ENCODE measurements at regions not wholly inside any gene's neighbourhood (a gene's known extent, or its start where the extent isn't known, plus 50 kb on each side); places are given as distances from the start of the nearest gene placed in this dataset.
A peak's percentile ranks its signal among the peaks of the same experiment; 100 is the strongest.
"Not testable (repeated sequence)": the region's sequence is repeated elsewhere in the genome, so short reads cannot be mapped to it uniquely, and the experiment has no call there.

DNA sequence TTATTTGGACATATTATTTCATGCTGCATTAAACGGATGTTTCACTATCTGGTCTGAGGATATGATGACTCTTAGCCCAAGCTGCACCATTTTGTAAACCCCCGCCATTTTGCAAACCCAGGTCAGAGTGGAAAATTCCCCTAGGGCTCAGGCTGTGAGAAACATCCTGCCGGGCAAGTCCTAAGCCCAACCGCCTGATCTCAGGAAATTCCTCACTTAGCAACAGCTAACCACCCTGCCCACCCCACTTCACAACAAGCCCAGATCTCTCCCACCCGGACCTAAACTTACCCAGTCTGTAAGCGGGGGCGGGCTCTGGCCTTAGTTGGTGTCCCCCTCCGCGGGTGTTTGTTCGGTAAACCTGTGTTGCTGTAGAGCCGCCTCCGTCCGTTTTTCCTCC, 2747.1 kb downstream of the PCDH7 start:
- DNase-seq (ENCODE audit: low spot score): no peak

DNA sequence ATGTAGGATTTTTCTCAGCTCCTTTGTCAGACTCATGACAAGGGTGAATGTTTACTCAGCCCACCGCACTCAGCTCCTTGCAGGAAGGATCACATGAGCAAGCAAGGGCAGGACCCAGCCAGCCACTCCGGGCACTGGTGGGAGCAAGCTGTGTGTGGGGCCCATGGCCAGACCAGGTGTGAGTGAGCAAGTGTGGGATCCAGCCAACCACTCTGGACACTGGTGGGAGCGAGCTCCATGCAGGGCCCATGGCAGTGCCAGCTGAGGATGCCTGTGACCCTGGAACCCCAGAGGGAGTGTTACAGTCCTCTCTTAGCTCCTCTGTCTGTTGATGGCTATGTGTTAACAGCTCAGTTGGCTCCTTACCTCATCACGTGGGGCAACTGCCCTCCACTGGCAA, 2750.6 kb downstream of the PCDH7 start:
- DNase-seq (ENCODE audit: low spot score): no peak

DNA sequence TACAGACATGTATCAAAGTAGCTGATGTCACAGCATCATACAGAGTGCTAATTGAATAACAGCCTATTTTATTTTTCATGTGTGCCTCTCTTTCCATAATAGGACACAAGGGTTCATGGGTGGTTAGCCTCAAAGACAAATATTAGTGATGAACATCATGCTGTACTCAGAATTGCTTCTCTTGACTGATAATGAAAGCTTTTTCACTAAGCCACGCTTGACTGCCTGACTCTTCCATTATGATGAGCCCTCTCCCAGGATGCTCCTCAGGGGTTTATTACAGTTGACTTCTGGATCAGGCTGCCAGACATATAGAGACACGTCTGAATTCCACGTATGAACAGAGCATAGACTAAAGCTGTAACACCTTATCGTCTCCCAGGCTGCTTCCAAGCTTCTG, 2757.5 kb downstream of the PCDH7 start:
- DNase-seq (ENCODE audit: low spot score): no peak

DNA sequence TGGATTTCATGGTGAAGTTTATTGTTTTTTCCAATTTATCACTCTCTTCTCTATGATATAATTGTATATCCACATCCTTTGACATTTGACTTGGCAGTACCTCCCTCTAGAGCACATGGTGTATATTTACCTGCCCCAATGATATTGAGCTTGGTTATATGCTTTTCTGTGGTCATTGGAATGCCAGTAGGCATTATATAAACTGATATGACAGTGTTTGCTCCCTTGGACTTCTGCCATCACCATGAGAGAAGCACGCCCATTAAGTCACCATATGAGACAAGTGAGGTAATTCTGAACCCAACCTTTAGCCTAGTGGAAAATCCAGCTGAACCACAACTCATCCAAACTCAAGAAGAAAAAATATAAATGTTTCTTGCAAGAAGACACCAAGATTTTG, 2761.5 kb downstream of the ARAP2 start:
- DNase-seq (ENCODE audit: low spot score): no peak

DNA sequence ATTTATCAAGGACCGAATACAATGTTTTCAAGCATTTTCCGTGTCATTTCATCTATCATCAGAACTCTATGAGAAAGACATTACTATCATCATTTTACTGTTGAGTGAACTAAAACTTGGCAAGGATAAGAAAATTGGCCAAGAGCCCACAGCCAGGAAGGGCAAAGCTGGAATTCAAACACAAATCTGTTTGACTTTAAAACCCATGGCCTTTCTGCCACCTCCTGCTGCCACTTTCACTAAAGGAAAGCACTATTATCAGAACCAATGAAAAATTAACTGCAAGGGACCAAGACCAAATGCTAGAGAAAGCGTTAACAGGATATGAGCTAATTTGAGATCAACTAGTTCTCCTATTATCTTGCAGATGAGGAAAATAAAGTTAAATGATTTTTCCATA, 2759.2 kb downstream of the ARAP2 start:
- no peak for DNase-seq (ENCODE audit: low spot score)

DNA sequence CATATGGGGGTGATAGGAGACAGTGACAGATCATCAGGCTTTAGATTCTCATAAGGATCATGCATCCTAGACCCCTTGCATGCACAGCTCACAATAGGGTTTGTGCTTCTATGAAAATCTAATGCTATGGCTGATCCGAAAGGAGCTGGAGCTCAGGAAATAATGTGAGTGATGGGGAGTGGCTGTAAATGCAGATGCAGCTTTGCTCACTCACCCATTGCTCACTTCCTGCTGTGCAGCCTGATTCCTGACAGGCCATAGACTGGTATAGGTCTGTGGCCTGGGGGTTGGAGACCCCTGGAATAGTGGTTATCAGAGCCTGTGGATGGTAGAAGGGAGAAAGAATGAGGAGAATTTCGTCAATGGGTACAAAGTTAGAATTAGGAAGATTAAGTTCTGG, 2751.1 kb downstream of the ARAP2 start:
- no peak for DNase-seq (ENCODE audit: low spot score)

DNA sequence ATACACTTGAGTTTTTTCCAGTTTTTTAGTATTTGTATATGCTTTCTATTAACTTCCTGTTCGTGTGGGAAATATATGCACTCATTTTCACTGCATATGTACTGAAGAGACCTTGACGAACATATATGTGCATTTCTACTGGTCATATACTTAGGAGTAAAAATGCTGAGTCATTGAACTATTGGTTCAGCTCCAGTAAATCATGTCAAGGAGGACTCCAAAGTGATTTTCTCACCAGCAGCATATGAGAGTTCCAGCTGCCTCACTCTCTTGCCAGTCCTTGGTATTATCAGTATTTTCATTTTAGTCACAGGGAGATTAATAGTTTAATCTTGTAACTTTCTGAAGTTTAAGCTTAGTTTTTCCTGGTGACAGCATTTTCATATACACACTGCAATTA, 2750.2 kb downstream of the ARAP2 start:
- DNase-seq (ENCODE audit: low spot score): no peak

DNA sequence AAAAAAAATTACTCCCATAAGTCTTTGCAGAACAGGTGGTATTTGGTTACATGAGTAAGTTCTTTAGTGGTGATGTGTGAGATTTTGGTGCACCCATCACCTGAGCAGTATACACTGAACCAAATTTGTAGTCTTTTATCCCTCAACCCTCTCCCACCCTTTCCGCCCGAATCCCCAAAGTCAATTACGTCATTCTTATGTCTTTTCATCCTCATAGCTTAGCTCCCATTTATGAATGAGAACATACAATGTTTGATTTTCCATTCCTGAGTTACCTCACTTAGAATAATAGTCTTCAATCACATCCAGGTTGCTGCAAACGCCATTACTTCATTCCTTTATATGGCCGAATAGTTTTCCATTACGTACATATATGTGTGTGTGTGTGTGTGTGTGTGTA, 2742.7 kb downstream of the ARAP2 start:
- not testable (repeated sequence) for DNase-seq (ENCODE audit: low spot score)

DNA sequence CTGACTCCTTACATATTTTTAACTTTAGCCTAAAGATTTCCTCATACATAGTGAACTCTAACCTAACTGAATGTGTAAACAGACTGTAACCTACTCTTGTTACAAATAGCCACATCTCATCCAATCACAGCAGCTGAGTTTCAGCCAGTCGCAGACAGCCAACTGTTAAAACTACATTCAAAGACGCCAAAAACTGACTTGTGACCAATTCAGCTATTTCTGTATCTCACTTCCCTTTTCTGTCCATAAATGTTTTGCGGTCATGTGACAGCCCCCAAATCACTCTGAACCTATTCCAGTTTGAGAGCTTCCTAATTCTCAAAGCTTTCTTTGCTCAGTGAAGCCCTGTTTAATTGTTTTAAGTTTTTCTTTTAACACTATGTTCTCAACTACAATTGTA, 2731.9 kb downstream of the ARAP2 start:
- peak; percentile 18 for DNase-seq (ENCODE audit: low spot score)

DNA sequence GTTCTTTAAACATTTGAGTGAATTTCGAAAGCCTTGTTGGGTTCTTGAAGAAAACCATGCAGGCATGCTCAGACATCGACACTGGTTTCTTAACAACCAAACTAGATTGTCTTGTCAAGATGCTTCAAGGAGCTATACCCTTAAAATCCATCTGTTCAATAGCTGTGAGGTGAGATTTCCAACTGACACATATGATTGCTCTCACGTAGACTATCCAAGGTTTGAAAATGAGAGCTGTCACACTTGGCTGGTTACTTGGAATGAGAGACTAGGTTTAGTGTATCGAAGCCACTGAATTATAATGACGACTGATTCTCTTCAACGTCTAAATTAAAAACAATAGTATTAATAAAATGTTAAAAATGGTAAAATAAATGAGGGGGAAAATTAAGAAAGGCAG, 2725.5 kb downstream of the ARAP2 start:
- no peak for DNase-seq (ENCODE audit: low spot score)

DNA sequence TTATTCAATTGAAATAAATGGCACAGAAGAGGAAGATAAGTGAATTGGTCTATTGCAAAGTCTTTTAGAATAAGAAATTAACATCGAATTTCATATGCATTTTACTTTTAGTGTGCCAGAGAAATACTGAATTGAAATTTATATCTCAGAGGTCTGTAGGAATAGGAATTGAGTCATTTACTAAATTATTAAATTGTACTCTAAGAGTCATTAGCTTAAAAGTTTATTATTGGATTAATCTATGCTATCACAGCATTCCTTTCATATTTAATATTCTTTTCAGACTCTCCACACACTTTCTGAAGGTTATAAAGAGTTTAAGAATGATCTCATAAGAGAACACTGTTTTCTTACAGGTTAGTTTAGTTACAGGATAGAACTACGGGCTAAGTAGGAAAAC, 2711.5 kb downstream of the ARAP2 start:
- no peak for DNase-seq (ENCODE audit: low spot score)

DNA sequence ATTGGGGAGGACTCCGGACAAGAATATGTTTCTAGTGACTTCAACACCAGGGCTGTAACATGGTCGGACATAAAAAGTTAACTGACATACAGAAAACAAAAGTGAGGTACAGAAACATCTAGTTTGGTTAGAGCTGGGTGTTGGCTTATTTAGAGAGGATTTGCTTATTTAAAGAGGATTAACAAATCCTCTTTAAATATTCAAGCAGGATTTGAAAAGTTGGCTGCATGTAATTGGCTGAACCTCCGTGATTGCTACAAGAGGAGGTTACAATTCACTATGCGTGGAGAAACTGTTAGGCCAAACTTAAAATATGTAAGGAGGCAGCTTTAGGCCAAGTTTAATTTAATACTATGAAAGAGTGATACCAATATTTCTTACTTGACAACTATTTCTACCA, 2707.4 kb downstream of the ARAP2 start:
- no peak for DNase-seq (ENCODE audit: low spot score)

DNA sequence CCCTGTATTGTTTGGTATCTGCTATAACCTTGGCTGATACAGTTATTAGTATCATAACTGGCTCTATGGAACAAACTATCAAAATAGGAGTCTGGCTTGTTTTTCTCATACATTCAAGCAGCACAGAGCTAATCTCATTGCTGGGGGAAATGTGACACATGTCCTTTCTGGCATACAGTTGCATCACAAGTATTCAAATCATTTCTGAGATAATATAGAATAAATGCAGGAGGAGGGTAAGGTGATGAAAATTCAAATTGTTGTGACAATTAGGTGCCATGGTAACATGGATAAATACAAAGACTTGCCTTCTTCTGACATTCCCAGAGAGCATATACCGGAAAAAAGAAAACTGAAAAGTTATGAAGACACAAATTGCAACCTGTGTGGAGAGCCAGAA, 2706.8 kb downstream of the ARAP2 start:
- no peak for DNase-seq (ENCODE audit: low spot score)

DNA sequence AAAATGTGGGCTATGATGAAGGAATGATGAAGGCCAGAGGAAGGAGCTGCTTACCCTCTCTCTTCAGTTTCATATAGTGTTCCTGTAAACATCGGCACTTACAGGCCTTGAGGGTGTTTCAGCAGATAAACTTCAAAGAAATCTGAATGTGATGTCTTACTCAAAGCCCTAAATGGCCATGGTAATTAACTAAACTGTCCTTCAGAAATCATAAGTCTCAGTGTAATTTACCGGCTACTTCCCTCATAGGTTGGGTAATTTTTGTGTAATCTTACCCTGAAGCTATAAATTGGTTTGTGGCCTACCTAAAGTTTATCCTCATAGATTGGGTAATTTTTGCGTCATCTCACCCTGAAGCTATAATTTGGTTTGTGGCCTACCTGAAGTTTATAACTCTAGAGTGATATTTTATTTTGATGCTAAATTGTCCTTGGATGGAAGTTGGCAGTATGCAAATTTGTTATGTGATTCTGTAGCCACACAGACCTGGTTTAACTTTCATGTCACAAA, 2700.3 kb downstream of the ARAP2 start:
- DNase-seq (ENCODE audit: low spot score): no peak

DNA sequence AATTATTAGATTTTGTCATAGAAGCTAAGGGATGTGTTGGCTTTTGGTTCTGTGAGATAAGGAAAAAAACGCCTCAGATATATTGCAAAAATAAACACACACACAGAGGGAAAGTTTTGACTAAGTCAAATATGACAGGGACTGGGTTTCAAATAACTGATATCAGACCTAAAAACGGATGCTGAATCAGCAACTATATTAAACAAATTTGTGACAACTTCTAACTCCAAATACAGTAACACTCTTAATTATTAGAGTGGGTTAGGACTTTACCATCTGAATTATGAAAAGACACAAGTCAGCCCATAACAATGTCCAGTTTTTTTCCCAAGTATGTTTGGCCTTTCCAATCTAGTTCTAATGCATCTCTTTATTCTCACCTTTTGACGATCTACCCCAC, 2693.1 kb downstream of the ARAP2 start:
- DNase-seq (ENCODE audit: low spot score): no peak

DNA sequence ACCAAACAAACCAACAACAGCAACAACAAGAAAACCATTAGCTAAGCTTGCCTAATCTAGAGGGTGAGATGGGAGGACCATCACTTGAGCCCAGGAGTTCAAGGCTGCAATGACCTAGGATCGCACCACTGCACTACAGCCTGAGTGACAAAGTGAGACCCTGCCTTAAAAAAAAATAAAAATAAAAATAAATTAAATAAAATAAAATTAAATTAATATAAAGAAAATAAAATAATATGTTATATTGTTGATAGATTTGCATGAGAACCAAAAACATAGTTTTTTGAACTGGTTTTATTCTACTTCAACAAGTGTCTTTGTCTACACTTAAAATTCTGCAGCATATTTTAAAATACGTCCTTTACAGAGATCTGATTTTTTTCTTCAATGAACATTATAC, 2683.1 kb downstream of the ARAP2 start:
- no peak for DNase-seq (ENCODE audit: low spot score)

DNA sequence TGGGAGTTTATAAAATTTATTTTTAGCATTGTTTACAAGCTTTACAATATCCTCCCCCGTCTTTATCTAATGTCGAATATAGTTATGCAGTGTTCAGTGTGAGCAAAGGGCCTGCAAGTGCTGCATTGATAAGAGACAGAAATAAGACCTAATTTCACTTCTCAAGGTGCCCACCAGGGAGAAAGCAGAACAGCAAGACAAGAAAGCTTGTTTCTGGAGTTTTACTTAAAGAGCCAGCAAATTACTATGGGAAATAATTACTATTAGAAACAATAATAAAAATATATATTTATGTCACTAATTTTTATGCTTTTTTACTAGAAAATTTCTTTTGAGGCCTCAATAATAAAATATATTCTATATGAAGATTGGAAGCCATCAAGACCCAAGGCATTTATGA, 2677.7 kb downstream of the ARAP2 start:
- DNase-seq (ENCODE audit: low spot score): no peak

DNA sequence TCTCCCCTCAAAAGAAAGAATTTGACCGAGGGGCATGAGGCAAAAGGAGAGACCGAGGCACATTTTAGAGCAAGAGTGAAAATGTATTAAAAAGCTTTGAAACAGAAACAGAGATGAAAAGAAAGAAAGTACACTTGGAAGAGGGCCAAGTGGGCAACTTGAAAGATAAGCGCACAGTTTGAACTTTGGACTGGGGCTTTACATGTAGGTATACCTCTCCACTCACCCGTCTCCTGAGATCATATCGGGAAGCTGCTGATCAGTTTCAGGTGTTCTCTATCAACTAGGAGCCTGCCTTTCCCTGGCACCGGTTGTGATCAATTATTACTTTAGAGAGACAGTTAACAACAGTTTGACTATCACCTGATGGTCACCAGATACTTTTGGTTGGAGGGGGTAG, 2666.5 kb downstream of the ARAP2 start:
- no peak for DNase-seq (ENCODE audit: low spot score)

DNA sequence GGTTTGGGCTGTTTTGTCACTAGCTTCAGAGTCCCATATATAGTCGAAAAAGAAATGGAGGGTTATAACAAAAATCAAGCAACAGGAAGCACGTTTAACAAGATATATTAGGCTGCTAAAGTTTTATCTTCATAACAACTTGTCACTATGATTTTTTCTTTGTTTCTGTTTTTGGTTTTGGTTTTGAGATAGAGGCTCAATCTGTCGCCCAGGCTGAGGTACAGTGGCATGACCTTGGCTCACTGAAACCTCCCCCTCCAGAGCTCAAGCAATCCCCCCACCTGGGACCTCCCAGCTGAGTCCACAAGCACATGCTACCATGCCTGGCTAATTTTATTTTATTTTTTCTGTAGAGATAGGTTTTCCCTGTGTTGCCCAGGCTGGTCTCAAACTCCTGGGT, 2664.4 kb downstream of the ARAP2 start:
- DNase-seq (ENCODE audit: low spot score): no peak

DNA sequence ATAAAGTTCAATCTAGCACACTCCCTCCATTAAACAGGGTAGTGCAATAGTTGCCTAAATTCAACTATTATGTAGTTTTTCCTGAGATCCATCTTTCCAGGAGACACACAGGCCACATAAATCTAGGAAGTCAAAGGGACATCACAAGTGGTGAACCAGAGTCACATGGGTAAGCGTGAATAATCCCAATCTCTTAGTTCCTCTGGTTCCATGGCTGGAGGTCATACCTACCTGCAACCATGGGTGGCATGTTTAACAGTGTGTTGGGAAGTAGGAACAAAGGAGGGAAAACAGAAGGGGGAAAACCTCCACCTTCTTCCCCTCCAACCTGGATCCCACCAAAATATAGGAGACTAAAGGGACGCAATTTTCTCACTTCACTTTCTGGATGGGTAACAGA, 2651.6 kb downstream of the ARAP2 start:
- no peak for DNase-seq (ENCODE audit: low spot score)

DNA sequence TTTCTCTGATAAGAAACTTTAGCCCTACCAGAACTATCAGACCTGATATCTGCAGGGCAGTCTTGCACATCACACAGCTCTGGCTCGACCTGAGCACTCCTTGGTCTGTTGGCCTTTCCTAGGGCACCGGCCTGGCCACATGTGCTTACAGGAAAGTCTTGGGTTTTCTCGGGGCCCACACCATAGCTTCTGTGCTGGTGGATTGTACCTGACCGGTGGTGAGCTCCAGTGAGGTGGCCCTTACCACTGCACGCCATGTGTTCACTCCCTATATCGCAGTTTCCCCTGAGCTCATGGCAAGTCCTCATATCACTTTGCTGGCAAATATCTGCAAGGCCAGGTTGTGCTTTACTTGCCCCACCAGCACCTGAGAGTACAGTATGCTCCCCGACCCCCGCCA, 2637.4 kb downstream of the ARAP2 start:
- no peak for DNase-seq (ENCODE audit: low spot score)

DNA sequence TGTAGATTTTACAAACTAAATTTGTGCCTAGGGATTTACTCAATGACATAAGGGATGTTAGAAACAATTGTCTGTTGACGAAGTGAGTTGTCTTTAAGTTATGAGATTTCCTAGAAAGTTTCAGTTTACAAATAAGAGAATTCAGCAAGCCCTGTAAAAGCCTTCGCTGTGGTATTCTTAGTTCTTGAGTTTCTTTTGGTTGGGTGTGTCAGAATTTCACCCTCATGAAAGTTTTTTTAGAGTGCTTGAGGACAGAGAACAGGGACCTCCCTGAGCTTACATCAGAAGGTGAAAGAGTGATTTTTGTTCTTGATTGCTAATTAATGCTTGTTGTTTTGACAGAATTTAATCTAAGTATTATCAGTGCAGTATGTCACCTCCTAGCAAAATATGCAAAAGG, 2628.2 kb downstream of the ARAP2 start:
- no peak for DNase-seq (ENCODE audit: low spot score)

DNA sequence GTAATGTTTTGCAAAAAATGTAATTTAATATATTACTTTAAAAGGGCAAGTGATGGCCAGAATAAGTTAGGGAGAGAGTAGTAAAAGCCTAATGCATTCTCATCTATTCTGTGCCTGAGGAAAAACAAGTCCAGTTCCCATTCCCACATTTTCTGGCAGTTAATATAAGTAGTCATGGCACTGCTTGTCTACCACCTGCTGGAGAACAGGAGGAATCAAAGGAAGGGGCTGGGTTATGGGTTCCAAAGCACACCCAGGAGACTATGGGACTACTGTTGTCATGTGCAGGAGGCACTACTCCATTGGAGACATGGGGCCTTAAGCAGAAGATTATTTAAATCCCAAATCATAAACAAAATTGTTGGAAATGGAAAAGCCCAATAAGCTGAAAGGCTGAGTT, 2618.6 kb downstream of the ARAP2 start:
- peak; percentile 20 for DNase-seq (ENCODE audit: low spot score)

DNA sequence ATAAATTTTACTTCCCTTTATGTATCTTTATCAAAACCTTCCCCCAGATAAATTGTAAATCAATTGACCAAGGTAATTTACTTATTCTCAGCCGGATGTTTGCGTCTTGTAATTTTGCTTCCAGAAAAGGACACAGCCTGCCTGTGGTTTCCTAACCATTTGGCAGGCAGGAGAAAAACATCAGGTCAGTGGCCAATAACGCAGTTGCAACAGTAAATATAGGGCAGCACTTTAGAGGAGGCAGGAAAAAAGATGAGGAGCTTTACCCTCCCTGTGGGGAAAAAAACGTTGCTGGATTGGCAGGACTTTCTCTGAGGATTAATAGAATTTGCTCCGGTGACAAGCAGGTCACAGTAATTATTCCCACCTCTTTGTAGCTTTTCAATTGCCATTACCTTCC, 2618.1 kb downstream of the ARAP2 start:
- peak; percentile 28 for DNase-seq (ENCODE audit: low spot score)

DNA sequence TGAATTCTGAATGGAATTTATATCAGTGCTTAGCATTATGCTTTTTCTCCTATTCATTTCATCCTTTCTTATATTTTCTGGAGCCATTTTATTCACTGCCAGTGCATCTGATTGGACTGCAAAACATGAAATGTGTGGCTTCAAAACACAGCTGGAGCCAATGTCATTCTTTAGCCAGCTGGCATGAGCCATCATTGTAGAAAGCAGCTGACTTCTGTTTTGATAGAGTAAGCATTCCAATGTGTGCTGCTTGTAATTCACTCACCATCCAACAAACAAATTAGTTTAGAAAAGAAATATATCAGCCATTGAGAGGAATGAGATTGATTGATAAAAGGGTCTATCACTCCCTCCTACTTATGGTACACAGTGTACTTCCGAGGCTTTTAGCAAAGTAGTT, 2616.0 kb downstream of the ARAP2 start:
- DNase-seq (ENCODE audit: low spot score): peak; percentile 56
